Stomach (tissue), 8 donors: ENCODE measurements at regions not wholly inside any gene's neighbourhood (a gene's known extent, or its start where the extent isn't known, plus 50 kb on each side); places are given as distances from the start of the nearest gene placed in this dataset.

Experiments
- DNase-seq, 2 donors: peaks; one replicate each; pipeline versions ENCODE4 v3.0.0 to v3.0.0-alpha.2; 2013 to 2019
- H3K27ac ChIP-seq, 5 donors: fragments of 200-600 bp in 4 of 5; sonication (generic) in 4 of 5; one replicate each; pipeline ENCODE4 v1.5.1; 2013 to 2019; ENCODE audit warnings: mild to moderate bottlenecking in 1 of 5, moderate library complexity in 1 of 5
- H3K27me3 ChIP-seq, 3 donors: fragments of 200-600 bp; sonication (generic); one replicate each; pipeline ENCODE4 v1.5.1; 2017 to 2019; ENCODE audit warnings: mixed run types in 1 of 3
- H3K36me3 ChIP-seq, 4 donors: fragments of 200-600 bp; sonication (generic); 1 replicate in 3 of 4; 2 replicates in 1 of 4; pipeline ENCODE4 v1.5.1; 2016 to 2019
- H3K4me1 ChIP-seq, 4 donors: fragments of 200-600 bp; sonication (generic); one replicate each; pipeline ENCODE4 v1.5.1; 2016 to 2019
- H3K4me3 ChIP-seq, 4 donors: fragments of 200-600 bp; sonication (generic) in 3 of 4; one replicate each; pipeline ENCODE4 v1.5.1; 2016 to 2019; ENCODE audit warnings: mild to moderate bottlenecking in 1 of 4
- H3K9me3 ChIP-seq, 4 donors: fragments of 200-600 bp; sonication (generic); one replicate each; pipeline ENCODE4 v1.5.1; 2016 to 2019
- EP300 ChIP-seq: sonication (generic); formaldehyde crosslinking; IDR thresholded peaks from one replicate; pipeline ENCODE4 v1.6.1; 2017; ENCODE audit warnings: antibody characterized with exemption
- POLR2A ChIP-seq, 4 donors: fragments of 450-650 bp; IDR thresholded peaks; one replicate each; pipeline ENCODE4 v1.6.1; 2016; ENCODE audit warnings: antibody characterized with exemption in 4 of 4, control low read depth in 2 of 4, mild to moderate bottlenecking in 1 of 4, moderate library complexity in 1 of 4
- POLR2AphosphoS5 ChIP-seq, 3 donors: sonication (generic); formaldehyde crosslinking; IDR thresholded peaks; one replicate each; pipeline ENCODE4 v1.6.1; 2016; ENCODE audit warnings: antibody characterized with exemption in 3 of 3
- WGBS, 5 donors: extraction: QIAGEN DNeasy Blood & Tissue Kit in 3 of 5; methylation state at CpG; one replicate each; pipeline versions ENCODE4 v1.1.5 to v1.1.7; 2013 to 2018; 5-methylcytosine and 5-hydroxymethylcytosine counted together
- intact Hi-C: fragments of 100-400 bp; cut with DNase I; formaldehyde crosslinking; loops from one replicate; pipeline ENCODE4 v1.15.1; 2023; ENCODE audit warnings: low total_unique reads
- TF ChIP-seq, protein P1 (sequence below), 7 experiments: fragments of 450-650 bp in 4 of 7; fragments of 200-600 bp in 3 of 7; sonication (generic) in 3 of 7; IDR thresholded peaks; one replicate each; pipeline ENCODE4 v1.5.1; 2016 to 2019; ENCODE audit warnings: antibody characterized with exemption in 7 of 7, control low read depth in 2 of 7, mild to moderate bottlenecking in 1 of 7
- donor health status: healthy with polysubstance abuse.
- donor health status: Bipolar disorder and iron deficiency.
- donor health status: healthy.

DNA sequence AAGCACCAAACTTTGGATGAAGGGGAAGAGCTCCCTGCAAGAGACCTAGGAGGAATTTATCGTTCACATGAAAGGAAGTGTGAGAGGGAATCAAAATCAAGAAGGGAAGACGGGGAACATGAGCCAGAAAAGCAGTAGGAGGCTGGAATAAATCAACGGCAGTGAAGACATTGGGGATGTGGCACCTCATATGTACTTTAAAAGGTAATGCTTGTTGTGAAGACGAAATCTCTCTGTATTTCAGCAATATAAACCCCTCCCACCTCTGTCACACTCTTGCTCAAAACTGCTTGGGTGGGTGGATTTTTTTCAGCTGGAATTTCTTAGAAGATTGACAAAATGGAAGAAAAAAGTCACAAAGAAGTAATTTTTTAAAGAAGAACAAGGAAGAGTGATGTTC lies 243.5 kb downstream of the BUD13 start:
- Histone ChIP-seq H3K9me3 (peaks cover 0 to 14% (median 9%) of the 10 kb centered on the region in 4 donors), H3K27me3 (peaks cover 0 to 57% (median 15%) of the 10 kb centered on the region in 3 donors), H3K36me3 (no peaks in the 10 kb centered on the region), H3K4me1 (no peaks in the 10 kb centered on the region), H3K4me3 (no peak overlapping the region), H3K27ac (no peak overlapping the region)
- TF ChIP-seq POLR2AphosphoS5 (IDR thresholded peaks at IDR 0.05) (no peak), POLR2A (IDR thresholded peaks at IDR 0.05) (no peak), EP300 (no peak)
- TF ChIP-seq, protein P1, sequence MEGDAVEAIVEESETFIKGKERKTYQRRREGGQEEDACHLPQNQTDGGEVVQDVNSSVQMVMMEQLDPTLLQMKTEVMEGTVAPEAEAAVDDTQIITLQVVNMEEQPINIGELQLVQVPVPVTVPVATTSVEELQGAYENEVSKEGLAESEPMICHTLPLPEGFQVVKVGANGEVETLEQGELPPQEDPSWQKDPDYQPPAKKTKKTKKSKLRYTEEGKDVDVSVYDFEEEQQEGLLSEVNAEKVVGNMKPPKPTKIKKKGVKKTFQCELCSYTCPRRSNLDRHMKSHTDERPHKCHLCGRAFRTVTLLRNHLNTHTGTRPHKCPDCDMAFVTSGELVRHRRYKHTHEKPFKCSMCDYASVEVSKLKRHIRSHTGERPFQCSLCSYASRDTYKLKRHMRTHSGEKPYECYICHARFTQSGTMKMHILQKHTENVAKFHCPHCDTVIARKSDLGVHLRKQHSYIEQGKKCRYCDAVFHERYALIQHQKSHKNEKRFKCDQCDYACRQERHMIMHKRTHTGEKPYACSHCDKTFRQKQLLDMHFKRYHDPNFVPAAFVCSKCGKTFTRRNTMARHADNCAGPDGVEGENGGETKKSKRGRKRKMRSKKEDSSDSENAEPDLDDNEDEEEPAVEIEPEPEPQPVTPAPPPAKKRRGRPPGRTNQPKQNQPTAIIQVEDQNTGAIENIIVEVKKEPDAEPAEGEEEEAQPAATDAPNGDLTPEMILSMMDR (IDR thresholded peaks at IDR 0.05) = no peak
- intact Hi-C loops = no loop called here
- DNase-seq = no peak
- 57 to 64% (median 62%) methylated on average over 4 of the region's 4 CpGs for WGBS, 5 donors

DNA sequence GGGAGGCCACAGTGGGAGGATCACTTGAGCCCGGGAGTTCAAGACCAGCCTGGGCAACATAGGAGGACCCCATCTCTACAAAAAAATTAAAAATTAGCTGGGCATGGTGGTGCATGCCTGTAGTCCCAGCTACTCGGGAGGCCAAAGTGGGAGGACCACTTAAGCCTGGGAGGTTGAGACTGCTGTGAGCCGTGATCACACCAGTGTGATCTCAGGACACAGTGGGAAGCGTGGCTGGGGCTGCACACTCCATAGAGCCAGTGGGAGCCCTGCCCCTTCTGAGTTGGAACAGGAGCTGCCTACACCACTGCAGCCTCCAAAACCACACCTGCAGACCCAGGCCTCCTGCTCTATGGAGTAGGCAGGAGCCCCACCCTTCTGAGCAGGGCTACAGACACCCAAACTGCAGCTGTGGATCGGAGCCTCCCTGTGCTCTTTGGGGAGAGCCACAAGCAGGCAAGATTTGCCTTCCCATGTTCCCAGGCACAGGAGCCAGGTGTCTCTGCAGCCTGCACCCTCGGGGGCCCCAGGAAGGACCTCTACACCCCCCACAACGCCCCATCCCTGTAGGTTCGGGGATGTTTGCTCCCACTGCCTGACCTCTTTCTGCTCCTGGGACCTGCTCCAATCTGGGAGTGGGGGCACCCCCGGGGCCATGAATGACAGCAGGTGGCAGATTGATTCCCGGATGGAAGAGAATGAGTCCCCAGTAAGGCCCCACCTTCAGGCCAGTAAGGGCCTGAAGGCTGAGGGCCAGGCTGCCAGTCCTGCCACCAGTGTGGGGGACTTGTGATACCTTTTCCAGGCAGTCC lies 245.4 kb downstream of the BUD13 start:
- no peak overlapping the region for H3K27ac ChIP-seq
- no peaks in the 10 kb centered on the region for H3K36me3 ChIP-seq
- peaks cover 0 to 14% (median 9%) of the 10 kb centered on the region in 4 donors for H3K9me3 ChIP-seq
- intact Hi-C loops = no loop called here
- TF ChIP-seq POLR2AphosphoS5 (IDR thresholded peaks at IDR 0.05) (no peak), EP300 (no peak), POLR2A (IDR thresholded peaks at IDR 0.05) (no peak)
- TF ChIP-seq, protein P1 (IDR thresholded peaks at IDR 0.05) = no peak
- WGBS, 5 donors = 74 to 84% (median 79%) methylated on average over 5 to 10 of the region's 10 CpGs
- no peaks in the 10 kb centered on the region for H3K4me1 ChIP-seq
- no peak for DNase-seq
- peaks cover 0 to 39% (median 12%) of the 10 kb centered on the region in 3 donors for H3K27me3 ChIP-seq
- H3K4me3 ChIP-seq = no peak overlapping the region

DNA sequence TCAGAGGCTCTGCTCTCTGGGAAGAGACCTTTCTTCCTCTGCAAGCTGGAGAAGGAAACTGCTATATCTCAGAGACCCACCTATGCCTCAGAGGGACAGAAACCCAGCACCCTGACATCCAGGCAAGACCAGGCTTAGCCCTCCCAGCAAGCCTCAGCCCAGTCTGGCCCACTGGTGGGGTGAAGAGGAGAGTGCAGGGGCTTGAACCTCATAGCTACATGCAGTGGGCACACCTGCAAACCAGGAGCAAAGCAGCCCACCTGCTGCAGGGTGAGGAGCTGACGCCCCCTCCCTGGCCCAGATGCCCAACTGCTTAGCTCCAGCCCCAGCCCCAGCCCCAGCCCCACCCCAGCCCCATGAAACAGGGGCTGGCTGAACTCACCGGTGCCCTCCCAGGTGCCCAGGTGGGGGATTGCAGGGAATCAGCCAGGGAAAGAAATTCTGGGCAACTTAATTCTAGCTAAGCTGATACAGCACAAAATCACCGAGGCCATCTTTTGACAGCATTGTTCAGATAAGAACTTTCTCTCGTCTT lies 246.8 kb downstream of the BUD13 start:
- H3K27ac ChIP-seq = no peak overlapping the region
- peaks cover 0 to 26% (median 7%) of the 10 kb centered on the region in 3 donors for H3K27me3 ChIP-seq
- no peak overlapping the region for H3K4me3 ChIP-seq
- H3K4me1 ChIP-seq = no peaks in the 10 kb centered on the region
- peaks cover 0 to 8% (median 6%) of the 10 kb centered on the region in 4 donors for H3K9me3 ChIP-seq
- intact Hi-C loops = no loop called here
- WGBS, 5 donors = 43 to 57% (median 53%) methylated on average over 2 to 4 of the region's 4 CpGs
- H3K36me3 ChIP-seq = no peaks in the 10 kb centered on the region
- TF ChIP-seq EP300 = no peak
- TF ChIP-seq POLR2AphosphoS5 (IDR thresholded peaks at IDR 0.05) = no peak
- TF ChIP-seq POLR2A (IDR thresholded peaks at IDR 0.05) = no peak
- TF ChIP-seq, protein P1 (IDR thresholded peaks at IDR 0.05) = no peak
- DNase-seq = peak in 1 of 2 donors; percentile 5

DNA sequence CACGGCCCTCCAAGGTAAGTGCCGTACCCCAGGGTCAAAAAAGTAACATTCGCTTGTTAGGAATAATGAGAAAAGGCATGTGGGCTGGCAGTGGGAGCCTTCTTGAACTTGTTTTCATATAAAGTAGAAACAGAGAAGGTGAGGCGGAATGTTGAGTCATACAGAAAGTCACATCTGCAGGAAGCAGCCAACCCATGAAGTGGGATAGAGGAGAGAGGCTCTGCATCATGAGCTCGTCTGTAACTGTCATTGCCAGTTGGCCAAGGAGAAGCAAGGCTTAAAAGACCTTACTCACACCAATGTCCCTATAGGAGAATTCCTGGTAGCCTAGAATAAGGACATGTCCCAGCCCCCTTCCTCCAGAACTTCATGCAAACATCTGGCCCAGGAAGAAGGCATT lies 253.3 kb downstream of the BUD13 start:
- WGBS, 5 donors = 73 to 82% (median 78%) methylated on average over 5 of the region's 5 CpGs
- TF ChIP-seq EP300 (no peak), POLR2AphosphoS5 (IDR thresholded peaks at IDR 0.05) (no peak), POLR2A (IDR thresholded peaks at IDR 0.05) (no peak)
- TF ChIP-seq, protein P1 (IDR thresholded peaks at IDR 0.05) = no peak
- Histone ChIP-seq H3K27ac (no peak overlapping the region), H3K4me1 (no peaks in the 10 kb centered on the region), H3K9me3 (no peaks in the 10 kb centered on the region), H3K4me3 (no peak overlapping the region), H3K36me3 (no peaks in the 10 kb centered on the region), H3K27me3 (peaks cover 0 to 11% (median 0%) of the 10 kb centered on the region in 3 donors)
- intact Hi-C loops = no loop called here
- DNase-seq = peak in 1 of 2 donors; percentile 10
